GM18505 (cell line): ENCODE measurements at regions not wholly inside any gene's neighbourhood (a gene's known extent, or its start where the extent isn't known, plus 50 kb on each side); places are given as distances from the start of the nearest gene placed in this dataset.

Source experiments
- ATAC-seq: cut with Tn5 transposase; IDR thresholded peaks from one replicate; pipeline ENCODE4 v1.9.1; 2021; ENCODE audit not compliant: unreplicated experiment
- POLR2A ChIP-seq: IDR thresholded peaks from 4 replicates; pipeline ENCODE4 v1.6.1; 2011; ENCODE audit warnings: borderline replicate concordance; ENCODE audit not compliant: insufficient read depth, insufficient read length; ENCODE audit errors: extremely low read depth

DNA sequence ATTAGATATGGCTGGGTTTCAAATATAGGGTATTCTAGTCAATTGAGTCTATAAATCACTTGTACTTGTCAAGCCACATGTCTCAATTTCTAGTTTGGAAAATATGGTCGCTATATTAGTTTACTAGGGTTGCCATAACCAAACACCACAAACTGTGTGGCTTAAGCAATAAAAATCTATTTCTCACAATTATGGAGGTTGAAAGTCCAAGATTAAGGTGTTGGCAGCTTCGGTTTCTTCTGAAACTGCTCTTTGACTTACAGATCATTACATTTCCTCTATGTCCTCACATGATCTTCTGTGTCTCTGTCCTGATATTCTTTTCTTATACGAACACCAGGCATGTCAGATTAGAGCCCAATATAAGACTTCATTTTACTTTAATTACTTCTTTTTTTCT is 55.8 kb upstream of the BASP1 start:
- no peak for TF ChIP-seq POLR2A
- ATAC-seq, result no peak

DNA sequence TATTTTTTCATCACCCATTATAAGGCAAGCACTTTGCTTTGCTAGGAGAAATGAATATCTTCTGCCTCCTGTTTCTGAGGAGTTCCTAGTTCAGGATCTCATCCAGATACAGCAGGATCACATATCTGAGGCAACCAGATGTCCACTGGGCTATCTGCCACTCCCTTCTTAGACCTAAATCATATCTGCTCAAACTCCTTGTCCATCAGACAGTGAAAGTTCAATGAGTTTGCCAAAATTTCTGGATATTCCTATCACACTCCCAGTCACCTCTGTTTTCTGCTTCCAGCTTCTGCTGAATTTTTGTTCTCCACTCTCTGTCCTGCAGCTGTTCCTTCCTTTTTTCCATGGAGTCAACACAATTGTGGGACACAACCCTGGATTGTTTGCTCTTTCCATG is 54.2 kb upstream of the BASP1 start:
- no peak for TF ChIP-seq POLR2A
- ATAC-seq, result no peak

DNA sequence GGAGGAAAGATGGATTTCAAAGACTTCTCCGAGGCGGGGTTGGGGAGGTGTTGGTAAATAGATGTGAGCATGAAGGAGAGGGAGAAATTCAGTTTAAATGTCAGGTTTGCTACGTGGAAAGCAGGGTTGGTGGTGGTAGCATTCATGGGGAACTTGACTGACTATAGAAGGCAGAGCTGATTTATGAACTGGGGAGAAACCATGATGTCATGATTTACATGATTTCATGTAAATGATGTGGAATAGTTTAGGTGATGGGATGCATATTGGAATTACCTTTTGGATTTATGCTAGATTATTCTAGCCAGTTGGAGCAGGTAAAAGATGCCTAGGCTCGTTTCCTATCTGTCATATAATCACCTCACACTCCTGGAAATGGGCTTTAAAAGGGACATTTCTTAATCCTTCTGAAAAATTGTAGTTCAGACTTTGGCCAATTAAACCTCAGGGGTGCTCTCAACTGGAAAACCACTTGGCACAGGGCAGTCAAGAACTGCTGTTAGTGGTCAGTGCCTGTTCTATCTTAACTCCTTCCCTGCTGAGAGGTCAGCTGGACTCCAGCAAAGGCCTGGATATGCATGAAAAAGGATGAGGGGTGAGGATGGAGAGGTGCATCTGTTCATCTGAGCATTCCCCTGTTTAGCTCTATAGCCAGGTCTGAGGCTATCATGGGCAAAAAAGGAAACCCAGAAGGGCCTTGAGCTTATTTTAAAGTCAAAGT is 50.1 kb upstream of the BASP1 start:
- no peak for TF ChIP-seq POLR2A
- no peak for ATAC-seq
